SKM-1 treated with dmso at 0.1 percent for 144 hours (cell line): ENCODE measurements at regions not wholly inside any gene's neighbourhood (a gene's known extent, or its start where the extent isn't known, plus 50 kb on each side); places are given as distances from the start of the nearest gene placed in this dataset.
A peak's percentile ranks its signal among the peaks of the same experiment; 100 is the strongest.
"Not testable (repeated sequence)": the region's sequence is repeated elsewhere in the genome, so short reads cannot be mapped to it uniquely, and the experiment has no call there.

Experiments used
- DNase-seq: peaks from one replicate; lab custom pipeline; 2025; ENCODE audit not compliant: unreplicated experiment; lab: John Stamatoyannopoulos, UW

GRCh38 chr6:165012183-165012582, 297.2 kb downstream of the C6orf118 start:
- DNase-seq, result no peak

- DNase-seq, result no peak
Observed at GRCh38 chr6:165010556-165011535, 298.6 kb downstream of the C6orf118 start.

GRCh38 chr6:165008971-165009370, 300.4 kb downstream of the C6orf118 start:
- no peak for DNase-seq

- DNase-seq, result no peak
Observed at GRCh38 chr6:165002866-165003265, 306.5 kb downstream of the C6orf118 start.

- DNase-seq, result no peak
Observed at GRCh38 chr6:165002358-165002757, 307.0 kb downstream of the C6orf118 start.

- DNase-seq, result no peak
Observed at GRCh38 chr6:165001502-165002157, 307.8 kb downstream of the C6orf118 start.

- DNase-seq, result no peak
Observed at GRCh38 chr6:164998297-164998696, 311.1 kb downstream of the C6orf118 start.

- no peak for DNase-seq
Observed at GRCh38 chr6:164996838-164997237, 312.6 kb downstream of the C6orf118 start.

- DNase-seq, result no peak
Observed at GRCh38 chr6:164991573-164991972, 317.8 kb downstream of the C6orf118 start.

- DNase-seq, result no peak
Observed at GRCh38 chr6:164990901-164991300, 318.5 kb downstream of the C6orf118 start.

- DNase-seq, result no peak
Observed at GRCh38 chr6:164982389-164982788, 327.0 kb downstream of the C6orf118 start.

- DNase-seq, result no peak
Observed at GRCh38 chr6:164967102-164967501, 342.3 kb downstream of the C6orf118 start.

GRCh38 chr6:164962805-164963204, 346.6 kb downstream of the C6orf118 start:
- no peak for DNase-seq

- DNase-seq, result no peak
Observed at GRCh38 chr6:164947164-164947563, 362.2 kb downstream of the C6orf118 start.

GRCh38 chr6:164942271-164942670, 367.1 kb downstream of the C6orf118 start:
- no peak for DNase-seq

GRCh38 chr6:164933238-164933794, 376.1 kb downstream of the C6orf118 start:
- not testable (repeated sequence) for DNase-seq

- DNase-seq, result no peak
Observed at GRCh38 chr6:164929408-164929977, 379.9 kb downstream of the C6orf118 start.

GRCh38 chr6:164928728-164929407, 380.5 kb downstream of the C6orf118 start:
- DNase-seq, result no peak

GRCh38 chr6:164928057-164928727, 381.2 kb downstream of the C6orf118 start:
- DNase-seq, result no peak

- DNase-seq, result peak; percentile 69
Observed at GRCh38 chr6:164927288-164928056, 381.9 kb downstream of the C6orf118 start.
